ENCODE measurements at regions not wholly inside any gene's neighbourhood (a gene's known extent, or its start where the extent isn't known, plus 50 kb on each side); places are given as distances from the start of the nearest gene placed in this dataset.
"Not testable (repeated sequence)": the region's sequence is repeated elsewhere in the genome, so short reads cannot be mapped to it uniquely, and the experiment has no call there.

DNA sequence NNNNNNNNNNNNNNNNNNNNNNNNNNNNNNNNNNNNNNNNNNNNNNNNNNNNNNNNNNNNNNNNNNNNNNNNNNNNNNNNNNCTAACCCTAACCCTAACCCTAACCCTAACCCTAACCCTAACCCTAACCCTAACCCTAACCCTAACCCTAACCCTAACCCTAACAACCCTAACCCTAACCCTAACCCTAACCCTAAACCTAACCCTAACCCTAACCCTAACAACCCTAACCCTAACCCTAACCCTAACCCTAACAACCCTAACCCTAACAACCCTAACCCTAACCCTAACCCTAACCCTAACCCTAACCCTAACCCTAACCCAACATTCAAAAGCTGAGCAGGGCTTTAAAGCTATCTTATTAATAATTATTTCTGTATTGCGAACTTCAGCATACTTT, 182.5 kb upstream of the FAM20C start:
- H3K4me3 ChIP-seq (IDR thresholded peaks at IDR 0.05; ENCODE audit: insufficient read depth, low read depth, low read length); H3K27me3 ChIP-seq (ENCODE audit: insufficient read depth, low read depth); H3K79me2 ChIP-seq (ENCODE audit: insufficient read depth, low read depth); H3K36me3 ChIP-seq (ENCODE audit: insufficient read depth); H3K27ac ChIP-seq; H2AFZ ChIP-seq (ENCODE audit: low read depth); H3K9ac ChIP-seq; H3K4me2 ChIP-seq; H4K20me1 ChIP-seq (ENCODE audit: insufficient read depth); H3K4me1 ChIP-seq (ENCODE audit: low read depth, poor library complexity, severe bottlenecking): not testable (repeated sequence)

DNA sequence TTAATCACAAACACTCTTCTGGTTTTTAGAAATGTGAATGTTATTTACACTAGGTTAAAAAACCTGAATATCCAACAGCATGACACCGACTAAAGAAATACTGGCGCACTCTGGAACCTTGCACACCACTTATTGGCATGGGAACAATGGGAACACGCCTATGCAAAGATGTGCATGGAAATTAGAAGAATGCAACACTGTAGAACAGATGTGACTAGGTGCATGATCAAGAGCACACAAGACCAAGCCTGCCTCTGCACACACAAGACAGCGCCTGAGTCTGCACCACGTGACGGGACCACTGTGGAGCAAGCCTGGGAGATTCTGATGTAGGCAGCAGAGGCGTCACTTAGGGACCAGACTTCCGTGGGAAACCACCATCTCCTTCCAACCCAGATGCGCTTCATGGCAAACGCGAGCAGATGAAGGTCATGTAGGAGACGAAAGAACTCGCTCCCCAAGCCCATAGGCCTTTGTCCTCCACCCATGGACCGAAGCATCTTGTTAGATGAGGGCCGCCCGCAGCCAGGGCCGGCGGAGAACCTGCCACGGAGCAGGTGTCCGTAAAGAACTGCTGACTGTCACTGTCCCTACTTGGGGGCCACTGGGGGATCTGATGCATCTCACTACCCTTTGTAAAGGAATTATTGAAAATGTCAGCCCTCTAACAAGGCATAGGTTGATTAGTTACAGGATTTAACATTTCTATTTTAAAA, 159.6 kb upstream of the FAM20C start:
- not testable (repeated sequence) for H3K27ac ChIP-seq

DNA sequence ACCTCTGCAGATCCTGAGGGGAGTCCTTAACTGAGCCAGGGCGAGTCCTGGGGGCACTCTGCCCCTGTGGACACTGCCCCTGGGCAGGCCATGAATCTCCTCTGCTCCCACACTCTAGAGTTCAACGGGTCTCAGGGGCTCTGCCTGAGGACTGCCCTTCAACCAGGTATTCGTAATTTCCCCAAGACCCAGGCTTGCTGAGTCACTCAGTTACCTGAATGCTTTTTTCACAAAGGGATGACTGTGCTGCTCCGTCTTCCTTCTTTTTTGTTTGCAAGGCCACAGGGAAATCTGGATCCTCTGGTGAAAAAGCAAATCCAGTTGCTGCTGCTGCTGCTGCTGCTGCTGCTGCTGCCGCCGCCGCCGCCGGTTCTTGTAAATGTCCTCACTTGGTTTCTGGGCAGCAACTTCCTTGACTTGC, 157.2 kb upstream of the FAM20C start:
- H3K36me3 ChIP-seq (ENCODE audit: insufficient read depth); H3K27ac ChIP-seq; H4K20me1 ChIP-seq (ENCODE audit: insufficient read depth); H3K9ac ChIP-seq; H3K27me3 ChIP-seq (ENCODE audit: insufficient read depth, low read depth); H3K4me3 ChIP-seq (IDR thresholded peaks at IDR 0.05; ENCODE audit: insufficient read depth, low read depth, low read length); H3K4me1 ChIP-seq (ENCODE audit: low read depth, poor library complexity, severe bottlenecking); H3K79me2 ChIP-seq (ENCODE audit: insufficient read depth, low read depth); H2AFZ ChIP-seq (ENCODE audit: low read depth); H3K4me2 ChIP-seq: not testable (repeated sequence)

More for the DNA sequence above, 159.6 kb upstream of the FAM20C start:
- H3K4me3 ChIP-seq (IDR thresholded peaks at IDR 0.05; ENCODE audit: insufficient read depth, low read depth, low read length); H3K27me3 ChIP-seq (ENCODE audit: insufficient read depth, low read depth); H3K9ac ChIP-seq; H3K36me3 ChIP-seq (ENCODE audit: insufficient read depth); H3K4me1 ChIP-seq (ENCODE audit: low read depth, poor library complexity, severe bottlenecking); H3K4me2 ChIP-seq; H4K20me1 ChIP-seq (ENCODE audit: insufficient read depth); H3K79me2 ChIP-seq (ENCODE audit: insufficient read depth, low read depth); H2AFZ ChIP-seq (ENCODE audit: low read depth): not testable (repeated sequence)

DNA sequence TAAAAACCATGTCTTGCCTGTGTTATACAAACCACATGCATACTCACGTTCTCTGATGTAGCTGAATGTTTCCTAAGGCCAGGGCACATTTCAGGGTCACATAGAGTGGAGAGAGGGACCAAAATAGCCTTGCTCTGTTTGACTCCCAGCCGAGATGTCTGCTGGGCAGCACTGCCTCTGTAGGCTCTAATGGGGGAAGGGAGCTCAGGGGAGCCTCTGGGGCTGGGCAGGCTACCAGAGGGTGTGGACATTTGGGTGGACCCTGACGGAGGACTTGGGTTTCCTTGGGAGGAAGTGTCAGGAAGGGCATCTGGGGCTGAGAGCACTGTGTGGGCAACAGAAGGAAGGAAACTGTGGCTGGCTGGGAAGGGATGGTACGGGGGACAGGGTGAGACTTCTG, 155.8 kb upstream of the FAM20C start:
- H3K27me3 ChIP-seq (ENCODE audit: insufficient read depth, low read depth); H2AFZ ChIP-seq (ENCODE audit: low read depth); H3K4me2 ChIP-seq; H3K4me1 ChIP-seq (ENCODE audit: low read depth, poor library complexity, severe bottlenecking); H3K36me3 ChIP-seq (ENCODE audit: insufficient read depth); H3K79me2 ChIP-seq (ENCODE audit: insufficient read depth, low read depth); H3K27ac ChIP-seq; H3K4me3 ChIP-seq (IDR thresholded peaks at IDR 0.05; ENCODE audit: insufficient read depth, low read depth, low read length); H3K9ac ChIP-seq; H4K20me1 ChIP-seq (ENCODE audit: insufficient read depth): not testable (repeated sequence)

DNA sequence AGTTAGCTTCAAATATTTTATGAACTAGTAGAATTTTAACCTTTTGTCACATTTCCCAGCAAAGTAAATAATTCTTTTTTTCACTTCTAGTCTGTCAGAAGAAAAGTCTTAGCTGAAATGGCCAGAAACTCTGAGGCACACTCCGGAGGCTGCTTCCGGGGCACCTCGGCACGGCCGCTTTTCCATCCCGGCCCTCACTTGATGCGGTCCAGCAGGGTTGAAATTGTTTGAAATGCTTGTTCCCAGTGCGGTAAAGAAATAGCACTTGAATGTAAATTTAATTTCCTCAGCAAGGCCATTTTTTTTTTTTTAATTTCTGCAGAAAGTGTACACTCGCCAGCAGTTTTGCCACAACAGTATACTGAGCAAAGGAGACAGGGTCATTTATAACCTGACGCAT, 154.7 kb upstream of the FAM20C start:
- not testable (repeated sequence) for H3K36me3 ChIP-seq (ENCODE audit: insufficient read depth); H3K79me2 ChIP-seq (ENCODE audit: insufficient read depth, low read depth); H3K4me1 ChIP-seq (ENCODE audit: low read depth, poor library complexity, severe bottlenecking); H3K27ac ChIP-seq; H4K20me1 ChIP-seq (ENCODE audit: insufficient read depth); H3K9ac ChIP-seq; H3K4me2 ChIP-seq; H3K4me3 ChIP-seq (IDR thresholded peaks at IDR 0.05; ENCODE audit: insufficient read depth, low read depth, low read length); H2AFZ ChIP-seq (ENCODE audit: low read depth)
- H3K27me3 ChIP-seq (ENCODE audit: insufficient read depth, low read depth), result peaks cover 17% of the 10 kb centered on the region

DNA sequence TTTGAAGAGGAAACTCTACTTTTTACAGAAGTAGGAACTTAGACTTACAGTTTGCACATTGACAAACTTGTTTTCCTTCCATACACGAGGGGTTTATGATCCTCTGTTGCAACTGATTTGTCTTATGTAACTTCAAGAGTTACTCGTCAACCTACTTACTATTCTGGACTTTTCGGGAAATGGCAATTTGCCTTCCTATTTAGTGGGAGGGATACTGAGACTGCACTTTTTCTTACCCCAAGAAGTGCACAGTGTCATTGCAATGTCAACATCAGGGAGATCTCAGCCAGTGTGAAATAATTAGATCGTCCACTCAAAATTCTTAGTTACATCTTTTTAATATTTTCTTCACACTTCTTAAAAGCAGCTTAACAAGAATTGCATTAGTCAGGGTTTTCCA, 153.9 kb upstream of the FAM20C start:
- not testable (repeated sequence) for H3K4me3 ChIP-seq (IDR thresholded peaks at IDR 0.05; ENCODE audit: insufficient read depth, low read depth, low read length); H4K20me1 ChIP-seq (ENCODE audit: insufficient read depth); H3K36me3 ChIP-seq (ENCODE audit: insufficient read depth); H3K27ac ChIP-seq; H3K4me1 ChIP-seq (ENCODE audit: low read depth, poor library complexity, severe bottlenecking); H3K9ac ChIP-seq; H3K79me2 ChIP-seq (ENCODE audit: insufficient read depth, low read depth); H3K4me2 ChIP-seq; H2AFZ ChIP-seq (ENCODE audit: low read depth)
- H3K27me3 ChIP-seq (ENCODE audit: insufficient read depth, low read depth), result peaks cover 25% of the 10 kb centered on the region

DNA sequence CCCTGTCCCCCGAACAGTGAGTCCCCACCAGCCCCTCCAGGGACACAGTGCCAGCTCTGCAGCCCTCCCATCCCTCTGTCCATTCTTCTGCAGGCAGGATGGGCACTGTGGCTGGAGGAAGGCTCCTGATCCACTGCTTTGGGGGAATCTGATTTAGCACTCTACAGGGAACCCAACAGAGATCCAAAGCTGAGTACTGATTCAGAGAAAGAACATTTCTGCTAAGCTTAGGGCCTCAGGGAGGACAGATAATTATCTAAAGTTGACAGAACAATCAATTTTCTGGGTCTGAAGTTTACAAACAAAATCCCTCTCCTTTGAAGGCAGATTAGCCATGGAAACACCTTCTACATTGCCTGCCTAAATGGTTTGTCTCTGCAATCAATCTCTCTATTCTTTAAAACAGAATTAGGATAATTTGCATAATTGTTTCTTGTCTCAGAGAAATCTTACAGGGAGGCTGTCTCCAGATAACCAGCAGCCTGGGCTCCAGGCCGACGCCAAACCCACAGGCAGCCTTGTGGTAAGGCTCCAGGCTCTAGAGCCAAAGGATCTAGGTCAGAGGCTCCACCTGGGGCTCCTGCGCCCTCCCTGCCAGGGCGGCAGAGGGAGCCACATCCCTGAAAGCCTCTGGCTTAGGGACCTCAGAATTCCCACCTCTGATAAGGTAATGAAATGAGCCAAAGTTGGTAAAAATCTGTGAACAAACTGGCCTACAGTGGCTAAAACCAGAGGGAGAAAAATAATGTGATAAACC, 152.2 kb upstream of the FAM20C start:
- H4K20me1 ChIP-seq (ENCODE audit: insufficient read depth); H2AFZ ChIP-seq (ENCODE audit: low read depth); H3K4me2 ChIP-seq; H3K79me2 ChIP-seq (ENCODE audit: insufficient read depth, low read depth); H3K36me3 ChIP-seq (ENCODE audit: insufficient read depth); H3K9ac ChIP-seq; H3K4me1 ChIP-seq (ENCODE audit: low read depth, poor library complexity, severe bottlenecking); H3K27ac ChIP-seq; H3K4me3 ChIP-seq (IDR thresholded peaks at IDR 0.05; ENCODE audit: insufficient read depth, low read depth, low read length): not testable (repeated sequence)
- peaks cover 37% of the 10 kb centered on the region for H3K27me3 ChIP-seq (ENCODE audit: insufficient read depth, low read depth)

Data from KMS-11 (cell line).